ENCODE measurements at regions not wholly inside any gene's neighbourhood (a gene's known extent, or its start where the extent isn't known, plus 50 kb on each side); places are given as distances from the start of the nearest gene placed in this dataset.

DNA sequence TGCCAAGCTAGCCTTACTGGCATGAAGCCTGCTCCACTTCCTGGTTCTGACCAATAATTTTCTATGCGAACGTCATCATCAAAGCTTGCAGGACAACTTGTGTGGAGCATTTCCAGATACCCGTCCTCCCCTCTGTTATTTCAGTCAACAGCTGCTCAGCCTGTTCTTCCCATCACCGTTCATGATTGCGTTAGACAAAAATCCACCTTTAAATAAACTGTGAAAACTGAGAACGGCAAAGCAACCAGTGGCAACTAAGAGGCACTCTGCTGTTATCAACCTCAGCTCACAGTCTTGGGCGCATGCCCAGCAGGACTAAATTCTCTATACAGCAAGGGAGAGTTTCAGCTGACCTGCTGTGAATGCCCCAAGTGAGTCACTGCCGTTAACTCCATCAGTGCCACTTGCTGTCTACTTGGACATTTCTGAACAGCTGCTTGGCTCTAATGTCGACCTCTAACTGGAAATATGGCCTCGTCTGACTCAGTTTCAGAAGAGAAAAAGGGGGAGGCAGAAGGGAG, 207.4 kb upstream of the RUNX1 start:
- peaks cover 49 to 61% of the 10 kb centered on the region in 2 donors for H3K4me1 ChIP-seq
- peak overlapping the region; percentile 84 to 91 (median 87) for H3K27ac ChIP-seq
- no peak overlapping the region for H3K4me3 ChIP-seq
- ATAC-seq (peak; percentile 82 to 88), DNase-seq (peak; percentile 96 to 99)
- intact Hi-C loops (cut with DNase I; ENCODE audit: low total_unique reads) (loop anchor here (1.0 to 5.0 kb wide), 6 partner anchors 30 to 462 kb away; no protein-coding TSS in a partner anchor), in situ Hi-C loops (cut with MboI; ENCODE audit: low sequenced_read_pairs in 4 of 4) (no loop called here)
- H3K36me3 ChIP-seq: no peaks in the 10 kb centered on the region
- no peaks in the 10 kb centered on the region for H3K27me3 ChIP-seq
- no peaks in the 10 kb centered on the region for H3K9me3 ChIP-seq
- TF ChIP-seq POLR2A (IDR thresholded peaks at IDR 0.05): no peak
- TF ChIP-seq, protein P1, sequence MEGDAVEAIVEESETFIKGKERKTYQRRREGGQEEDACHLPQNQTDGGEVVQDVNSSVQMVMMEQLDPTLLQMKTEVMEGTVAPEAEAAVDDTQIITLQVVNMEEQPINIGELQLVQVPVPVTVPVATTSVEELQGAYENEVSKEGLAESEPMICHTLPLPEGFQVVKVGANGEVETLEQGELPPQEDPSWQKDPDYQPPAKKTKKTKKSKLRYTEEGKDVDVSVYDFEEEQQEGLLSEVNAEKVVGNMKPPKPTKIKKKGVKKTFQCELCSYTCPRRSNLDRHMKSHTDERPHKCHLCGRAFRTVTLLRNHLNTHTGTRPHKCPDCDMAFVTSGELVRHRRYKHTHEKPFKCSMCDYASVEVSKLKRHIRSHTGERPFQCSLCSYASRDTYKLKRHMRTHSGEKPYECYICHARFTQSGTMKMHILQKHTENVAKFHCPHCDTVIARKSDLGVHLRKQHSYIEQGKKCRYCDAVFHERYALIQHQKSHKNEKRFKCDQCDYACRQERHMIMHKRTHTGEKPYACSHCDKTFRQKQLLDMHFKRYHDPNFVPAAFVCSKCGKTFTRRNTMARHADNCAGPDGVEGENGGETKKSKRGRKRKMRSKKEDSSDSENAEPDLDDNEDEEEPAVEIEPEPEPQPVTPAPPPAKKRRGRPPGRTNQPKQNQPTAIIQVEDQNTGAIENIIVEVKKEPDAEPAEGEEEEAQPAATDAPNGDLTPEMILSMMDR (IDR thresholded peaks at IDR 0.05 in 4 of 5, conservative IDR thresholded peaks at IDR 0.05 in 1 of 5): no peak

DNA sequence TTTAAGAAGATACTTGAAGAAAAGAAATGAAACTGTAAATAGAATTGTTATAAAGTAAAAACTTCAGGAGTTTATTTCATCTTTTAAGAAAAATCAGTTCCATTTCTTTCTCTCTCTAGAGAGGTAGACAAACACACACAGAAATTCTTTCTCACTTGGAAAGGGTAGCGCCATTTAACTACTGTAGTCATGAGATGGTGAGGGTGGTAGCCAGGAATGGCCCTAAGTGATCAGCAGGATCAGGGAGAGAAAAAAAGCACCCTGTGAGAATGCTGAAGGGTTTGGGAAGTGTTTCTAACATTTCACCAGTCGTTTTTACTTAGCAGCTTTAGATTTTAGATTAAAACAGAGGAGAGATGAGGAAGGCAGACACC, 205.7 kb upstream of the RUNX1 start:
- in situ Hi-C loops (cut with MboI; ENCODE audit: low sequenced_read_pairs in 4 of 4): no loop called here
- TF ChIP-seq, protein P1 (IDR thresholded peaks at IDR 0.05 in 4 of 5, conservative IDR thresholded peaks at IDR 0.05 in 1 of 5): no peak
- TF ChIP-seq POLR2A (IDR thresholded peaks at IDR 0.05): no peak
- intact Hi-C loops (cut with DNase I; ENCODE audit: low total_unique reads): loop anchor here (2.0 to 5.0 kb wide), 2 partner anchors 113 to 146 kb away; no protein-coding TSS in a partner anchor

DNA sequence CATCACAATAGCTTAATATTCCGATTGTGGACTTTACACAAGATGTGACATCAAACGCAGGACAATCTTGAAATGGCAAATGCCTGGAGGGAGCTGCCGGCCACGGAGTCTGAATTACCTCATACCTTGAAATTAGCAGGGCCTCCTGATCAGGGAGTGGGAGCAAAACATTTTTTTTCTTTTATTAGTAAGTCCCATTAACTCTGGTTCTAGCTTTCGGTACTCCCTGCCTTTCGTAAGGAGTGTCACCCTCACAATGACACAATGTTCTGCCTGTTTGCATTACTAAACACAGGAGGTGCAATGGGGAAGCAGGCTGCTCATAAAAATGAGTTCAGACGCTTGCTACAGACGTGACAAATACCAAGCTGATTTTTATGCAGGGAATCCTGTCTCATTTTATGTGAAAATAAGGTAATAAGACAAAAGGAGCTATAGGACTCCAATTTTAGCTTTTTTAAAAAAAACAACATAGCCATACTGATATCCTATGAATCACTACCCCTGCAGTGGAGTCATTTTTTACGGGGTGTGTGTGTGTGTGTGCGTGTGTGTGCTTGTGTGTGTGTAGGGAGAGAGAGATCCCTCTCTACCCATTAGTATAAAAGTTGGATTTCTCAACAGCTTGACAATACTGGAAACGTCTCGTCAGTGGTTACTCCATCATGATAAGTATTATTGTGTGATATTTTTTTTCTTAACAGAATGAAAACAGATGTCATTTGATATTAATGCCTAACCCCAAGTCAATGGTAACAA, 205.1 kb upstream of the RUNX1 start:
- Histone ChIP-seq H3K27me3 (no peaks in the 10 kb centered on the region), H3K9me3 (no peaks in the 10 kb centered on the region), H3K4me1 (peaks cover 49 to 61% of the 10 kb centered on the region in 2 donors), H3K4me3 (peak overlapping the region in 1 of 4 donors; percentile 12), H3K36me3 (no peaks in the 10 kb centered on the region), H3K27ac (peak overlapping the region; percentile 84 to 91 (median 87))
- TF ChIP-seq POLR2A (IDR thresholded peaks at IDR 0.05): peak in 1 of 2 donors; percentile 37
- TF ChIP-seq, protein P1 (IDR thresholded peaks at IDR 0.05 in 4 of 5, conservative IDR thresholded peaks at IDR 0.05 in 1 of 5): no peak
- DNase-seq (peak; percentile 61 to 66), ATAC-seq (peak; percentile 57 to 61)
- in situ Hi-C loops (cut with MboI; ENCODE audit: low sequenced_read_pairs in 4 of 4): no loop called here
- intact Hi-C loops (cut with DNase I; ENCODE audit: low total_unique reads): loop anchor here (2.0 kb wide), 1 partner anchor 147 kb away; no protein-coding TSS in a partner anchor

More for the DNA sequence above, 205.7 kb upstream of the RUNX1 start:
- no peak for ATAC-seq
- Histone ChIP-seq H3K9me3 (no peaks in the 10 kb centered on the region), H3K4me3 (no peak overlapping the region), H3K27me3 (no peaks in the 10 kb centered on the region), H3K36me3 (no peaks in the 10 kb centered on the region), H3K27ac (peak overlapping the region; percentile 84 to 91 (median 87)), H3K4me1 (peaks cover 49 to 61% of the 10 kb centered on the region in 2 donors)
- DNase-seq: no peak

DNA sequence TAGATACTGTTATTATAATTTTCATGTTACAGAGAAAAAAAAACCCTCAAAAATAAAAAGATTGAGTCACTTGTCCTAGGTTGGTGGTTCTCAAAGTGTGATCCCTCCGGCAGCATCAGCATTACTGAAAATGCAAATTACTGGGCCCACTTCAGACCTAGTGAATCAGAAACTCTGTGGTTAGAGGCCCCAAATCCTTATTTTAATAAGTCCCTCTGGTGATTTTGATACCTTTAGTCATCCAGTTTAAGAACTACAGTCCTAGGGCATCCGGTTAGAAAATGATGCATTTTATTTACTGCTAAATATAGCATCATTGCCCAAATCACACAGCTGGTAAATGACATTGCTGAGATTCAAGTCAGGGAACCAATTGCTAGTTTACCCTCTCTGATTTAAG, 203.7 kb upstream of the RUNX1 start:
- in situ Hi-C loops (cut with MboI; ENCODE audit: low sequenced_read_pairs in 4 of 4): no loop called here
- Histone ChIP-seq H3K4me3 (no peak overlapping the region), H3K27me3 (no peaks in the 10 kb centered on the region), H3K27ac (peak overlapping the region; percentile 84 to 91 (median 87)), H3K4me1 (peaks cover 46 to 53% of the 10 kb centered on the region in 2 donors), H3K36me3 (no peaks in the 10 kb centered on the region), H3K9me3 (no peaks in the 10 kb centered on the region)
- DNase-seq: no peak
- no peak for TF ChIP-seq POLR2A (IDR thresholded peaks at IDR 0.05)
- TF ChIP-seq, protein P1 (IDR thresholded peaks at IDR 0.05 in 4 of 5, conservative IDR thresholded peaks at IDR 0.05 in 1 of 5): no peak
- ATAC-seq: no peak
- intact Hi-C loops (cut with DNase I; ENCODE audit: low total_unique reads): no loop called here
